ENCODE measurements at regions not wholly inside any gene's neighbourhood (a gene's known extent, or its start where the extent isn't known, plus 50 kb on each side); places are given as distances from the start of the nearest gene placed in this dataset.

DNA sequence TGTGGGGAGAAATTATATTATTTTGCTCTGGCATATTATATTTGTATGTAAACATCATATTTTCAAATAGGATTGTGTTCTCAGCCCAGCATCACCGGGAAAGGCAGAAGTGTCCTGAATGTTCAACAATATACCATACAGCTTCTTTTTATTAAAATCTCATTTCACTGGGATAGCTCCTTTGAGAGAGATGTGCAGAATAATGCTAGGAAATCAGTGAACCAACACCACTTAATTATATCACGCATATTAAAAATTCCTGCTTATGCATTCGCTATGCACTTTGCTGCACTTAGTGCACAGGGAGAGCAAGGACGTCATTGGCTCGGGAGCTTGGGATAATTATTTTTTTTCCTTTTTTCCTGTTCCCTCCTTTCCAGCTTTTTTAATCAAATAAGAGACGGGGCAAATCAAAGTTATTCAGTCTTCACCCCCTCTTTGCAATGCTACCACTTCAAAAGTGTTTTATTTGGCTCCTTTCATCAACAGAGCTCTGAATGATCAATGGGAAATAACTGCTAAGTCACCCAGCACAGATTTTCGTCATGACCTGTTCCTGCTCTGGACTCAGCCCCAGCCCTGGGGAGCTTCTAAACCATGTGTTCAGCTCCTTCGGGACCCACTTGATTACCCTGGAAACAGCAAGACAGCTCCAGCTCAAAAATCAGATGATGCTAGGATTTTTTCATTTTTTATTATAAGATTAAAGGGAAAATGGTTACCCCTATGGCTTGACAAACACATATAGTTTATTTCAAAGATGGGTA is 165.5 kb upstream of the DUSP10 start:
- no peak for DNase-seq

DNA sequence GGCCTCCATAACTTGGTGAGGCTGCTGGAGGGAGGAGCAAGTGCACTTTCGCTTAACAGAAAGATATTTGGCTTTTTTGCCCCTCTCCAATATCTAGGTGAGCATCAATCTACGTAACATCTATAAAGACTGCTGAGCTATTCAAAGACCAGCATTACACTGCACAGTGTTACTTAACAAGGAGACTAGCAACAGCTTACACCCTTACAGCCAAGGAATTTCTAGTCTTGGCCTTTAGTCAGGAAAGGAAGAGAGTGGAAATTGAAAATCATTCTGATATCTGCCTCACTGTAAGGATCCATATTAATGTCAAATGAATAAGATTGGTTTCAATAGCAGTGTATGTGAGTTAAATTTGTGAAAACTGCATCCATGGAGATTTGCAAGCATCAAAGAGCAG is 163.9 kb upstream of the DUSP10 start:
- no peak for DNase-seq

DNA sequence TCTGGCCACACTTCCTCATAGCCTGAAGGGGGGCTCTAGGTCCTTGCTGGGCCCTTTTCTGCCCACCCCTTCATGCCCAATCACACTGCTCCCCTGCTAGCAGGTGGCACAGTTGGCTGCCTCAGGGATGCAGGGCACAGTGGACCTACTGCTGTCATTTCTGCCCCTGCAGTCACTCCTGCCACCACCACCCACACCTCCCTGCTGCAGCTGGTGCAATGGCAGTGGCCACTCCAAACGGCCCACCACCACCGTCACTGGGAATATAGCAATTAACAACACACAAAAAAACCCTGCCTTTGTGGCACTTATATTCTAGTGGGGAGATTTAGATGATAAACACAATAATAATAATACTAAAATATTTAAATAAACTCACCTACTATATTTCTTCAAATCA is 162.4 kb upstream of the DUSP10 start:
- no peak for DNase-seq

DNA sequence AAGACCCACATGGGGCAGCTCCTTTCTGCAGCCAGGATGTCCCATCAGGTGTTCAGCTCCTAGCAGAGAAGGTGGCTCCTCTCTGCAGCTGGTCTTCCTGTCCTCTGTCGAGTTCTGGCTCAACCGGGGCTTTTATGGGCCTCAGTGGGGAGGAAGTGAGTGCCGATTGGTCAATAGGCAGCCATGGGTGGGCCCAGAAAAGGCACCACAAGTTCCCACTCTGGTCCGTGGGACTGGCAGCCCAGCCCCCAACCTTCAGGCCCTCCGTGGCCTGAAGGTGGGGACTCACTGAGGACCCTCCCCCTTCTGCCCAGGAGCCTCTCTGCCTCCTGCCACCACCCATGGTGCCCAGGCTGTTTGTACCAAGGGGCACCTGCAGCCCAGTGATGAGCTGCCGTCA is 161.7 kb upstream of the DUSP10 start:
- no peak for DNase-seq

DNA sequence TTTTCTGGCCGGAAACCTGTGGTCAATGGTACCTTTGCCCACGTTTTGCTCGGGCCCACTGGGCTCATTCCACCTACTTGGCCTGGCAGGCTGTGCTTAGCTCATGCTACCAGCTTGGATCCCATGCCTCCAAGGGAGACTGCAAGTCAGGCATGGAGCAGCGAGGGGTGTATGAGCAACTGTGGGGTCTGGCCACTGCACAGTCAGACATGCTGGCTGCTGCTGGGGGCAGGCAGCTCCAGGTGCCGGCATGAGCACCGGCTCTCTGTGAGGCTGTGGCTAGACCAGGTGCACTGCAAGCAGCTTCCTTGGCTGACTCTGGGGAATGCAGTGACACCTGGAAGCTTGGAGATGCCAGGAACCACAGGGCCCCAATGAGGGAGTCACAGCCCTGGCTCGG is 161.1 kb upstream of the DUSP10 start:
- DNase-seq, result no peak

DNA sequence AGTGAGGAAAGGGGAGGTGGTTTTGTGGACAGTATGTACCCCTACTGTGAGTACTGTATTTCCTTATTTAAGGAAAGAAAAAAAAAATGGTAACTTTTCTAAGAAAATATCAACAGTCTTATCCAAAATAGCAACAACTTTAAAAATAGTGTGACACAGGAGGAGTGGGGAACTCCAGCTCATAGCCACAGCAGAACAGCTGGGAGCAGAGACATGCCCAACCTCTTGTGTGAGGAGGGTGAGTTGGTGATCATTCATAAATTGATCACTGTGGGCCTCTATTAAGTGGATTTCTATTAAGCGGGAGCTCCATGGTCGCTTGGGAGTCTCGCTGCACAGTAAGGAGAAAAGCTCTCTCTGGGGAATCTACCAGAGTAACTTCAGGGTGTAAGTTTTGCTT is 158.8 kb upstream of the DUSP10 start:
- DNase-seq, result no peak

DNA sequence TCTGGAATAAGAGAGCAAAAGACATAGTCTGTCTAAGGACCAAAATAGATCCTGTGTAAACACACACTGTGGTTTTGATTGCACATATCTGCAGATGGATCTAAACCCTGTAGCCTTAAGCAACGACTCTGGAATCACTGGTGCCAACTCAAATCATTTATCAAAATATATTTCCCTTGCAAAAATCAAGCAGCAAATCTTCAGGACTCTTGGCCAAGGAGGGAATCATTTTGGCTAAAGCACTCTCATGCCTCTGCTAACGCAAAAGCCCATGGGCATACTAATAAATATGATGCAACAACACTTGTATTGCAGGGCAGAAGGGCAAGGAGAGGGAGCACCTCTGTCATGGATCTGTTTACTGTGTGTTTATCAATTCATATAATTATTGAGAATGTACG is 155.4 kb upstream of the DUSP10 start:
- no peak for DNase-seq

DNA sequence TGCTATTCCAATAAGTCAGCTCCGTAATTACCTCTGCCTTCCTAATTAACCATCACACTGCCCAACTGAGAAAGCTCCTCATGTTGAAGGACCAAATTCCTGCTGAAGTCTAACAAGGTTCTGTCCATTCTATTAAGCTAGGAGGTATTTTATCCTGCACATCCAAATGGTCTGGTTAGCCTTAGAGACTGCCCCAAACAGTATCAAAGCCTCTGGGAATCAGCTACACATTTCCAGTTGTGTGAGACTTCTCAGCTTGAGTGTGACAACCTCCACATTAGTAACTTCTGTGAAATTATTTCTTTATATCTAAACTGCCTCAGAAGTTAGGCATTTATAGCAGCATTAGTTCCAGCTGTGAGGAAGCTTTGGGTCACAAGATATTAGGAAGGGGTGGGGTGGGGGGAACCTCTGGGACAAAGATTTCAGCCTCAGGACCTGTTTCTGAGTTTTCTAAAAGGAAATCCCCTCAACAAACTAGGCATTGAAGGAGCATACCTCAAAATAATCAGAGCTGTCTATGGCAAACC is 150.5 kb upstream of the DUSP10 start:
- no peak for DNase-seq

DNA sequence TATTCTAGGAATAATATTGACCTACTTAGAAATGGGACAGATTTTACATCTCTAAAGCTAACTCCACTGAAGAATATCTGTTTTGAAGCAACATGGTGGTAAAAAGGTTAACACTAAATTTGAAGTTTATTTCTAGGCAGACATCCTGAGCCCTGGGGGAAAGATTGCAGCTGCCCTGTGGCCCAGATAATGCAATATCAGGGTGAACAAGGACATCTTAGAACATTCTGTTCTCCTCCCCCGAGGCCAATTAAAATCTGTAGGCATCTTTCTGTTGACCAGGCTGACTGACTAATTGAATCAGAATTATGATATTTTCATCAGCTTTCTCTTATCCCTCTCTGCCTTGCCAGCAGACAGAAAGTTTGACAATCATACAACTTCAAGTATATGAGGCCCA is 149.8 kb upstream of the DUSP10 start:
- no peak for DNase-seq

DNA sequence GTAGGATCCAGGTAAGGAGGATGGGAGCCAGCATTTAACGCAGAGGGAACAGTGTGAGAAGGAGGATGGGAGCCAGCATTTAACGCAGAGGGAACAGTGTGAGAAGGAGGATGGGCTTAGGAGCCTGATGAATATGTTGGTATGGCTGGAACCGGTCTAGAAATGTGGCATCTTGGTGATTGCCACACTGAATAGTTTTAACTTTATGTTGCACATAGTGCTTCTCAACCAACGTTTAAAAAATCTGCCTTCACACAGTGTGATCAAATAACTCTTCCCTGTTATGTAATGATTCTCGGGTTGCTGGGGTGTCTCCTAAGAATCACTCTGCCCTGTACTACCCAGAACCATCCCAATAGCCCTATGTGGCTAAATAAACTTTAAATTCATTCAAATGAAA is 146.9 kb upstream of the DUSP10 start:
- no peak for DNase-seq

DNA sequence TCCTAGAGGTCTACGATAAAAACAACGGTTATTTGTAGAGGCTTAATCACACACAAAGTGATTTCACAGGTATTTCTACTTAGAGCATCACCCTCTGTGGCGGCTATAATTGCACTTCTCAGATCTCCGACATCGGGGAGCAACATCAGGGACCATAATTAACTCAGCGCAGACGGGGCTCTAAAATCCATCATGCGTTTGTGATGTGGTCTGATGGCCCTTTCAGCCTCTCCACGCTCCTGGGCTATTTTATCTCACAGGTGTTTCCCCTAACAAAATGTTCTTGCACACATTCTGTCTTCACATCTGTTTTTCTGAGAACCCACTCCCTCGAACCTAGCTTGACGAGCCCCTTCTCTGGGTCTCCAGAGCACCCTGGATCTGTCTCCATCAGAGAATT is 146.3 kb upstream of the DUSP10 start:
- no peak for DNase-seq

DNA sequence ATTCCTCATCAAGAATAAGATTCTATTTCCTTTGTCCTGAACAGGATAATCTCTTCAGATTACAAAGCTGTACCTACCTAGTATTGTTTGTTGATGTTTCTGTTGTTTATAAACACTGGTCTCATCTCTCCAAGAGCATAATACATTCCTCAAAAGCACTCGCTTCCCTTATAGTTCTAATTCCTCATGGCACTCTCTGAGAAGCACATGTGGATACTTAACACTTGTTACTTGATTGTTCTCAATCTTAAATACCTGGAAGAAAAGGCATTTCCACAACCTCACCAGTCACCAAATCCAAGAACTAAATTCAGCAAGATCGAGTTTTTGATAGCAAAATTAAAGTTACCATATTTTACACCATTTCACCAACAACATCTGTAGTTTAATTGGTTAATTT is 145.9 kb upstream of the DUSP10 start:
- DNase-seq, result no peak

DNA sequence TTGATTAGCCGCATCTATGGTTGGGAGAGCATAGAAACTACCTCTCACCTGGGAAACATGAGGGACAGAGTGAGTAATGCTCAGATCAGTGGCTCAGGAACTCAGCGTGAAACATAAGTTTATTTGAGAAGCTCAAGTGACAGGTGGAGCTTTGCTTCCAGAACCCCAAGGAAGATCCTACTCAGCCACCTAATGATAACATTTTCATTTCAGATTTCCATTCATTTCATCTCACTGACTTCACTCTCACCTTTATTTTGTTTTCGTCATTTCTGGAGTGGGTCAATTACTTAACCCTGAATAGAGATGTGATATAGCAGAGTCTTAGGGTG is 145.5 kb upstream of the DUSP10 start:
- no peak for DNase-seq

DNA sequence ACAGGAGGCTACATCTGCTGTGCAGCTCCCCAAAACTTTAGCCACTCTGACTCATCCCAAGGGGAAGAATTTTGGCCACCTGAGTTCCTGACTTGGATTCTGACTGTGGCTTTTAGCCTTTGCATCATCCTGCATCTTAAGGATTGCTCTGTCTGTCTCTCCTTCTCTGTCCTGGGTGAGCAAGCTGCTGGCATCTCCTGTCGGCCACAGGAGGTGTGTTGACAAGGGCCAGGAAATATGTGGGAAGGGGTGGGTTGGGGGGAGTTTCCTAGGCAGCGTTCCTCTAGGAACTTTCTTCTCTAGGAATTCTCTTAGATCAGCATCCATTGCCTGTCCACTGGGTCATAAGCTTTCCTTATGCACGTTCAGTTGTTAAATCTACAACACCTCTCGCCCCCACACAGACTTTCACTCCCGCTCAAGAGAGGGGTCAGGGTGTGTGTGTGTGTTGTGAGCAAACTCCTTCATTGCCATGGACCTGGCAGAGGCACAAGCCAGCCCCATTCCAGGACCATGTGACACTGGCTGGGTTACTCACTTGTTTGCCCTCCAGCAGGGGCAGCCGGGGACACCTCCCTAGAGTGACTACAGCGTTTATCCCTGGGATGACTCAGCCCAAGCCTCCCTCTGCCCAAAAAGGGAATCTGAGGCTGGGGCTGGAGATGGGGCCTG is 145.0 kb upstream of the DUSP10 start:
- peak; percentile 3 for DNase-seq

DNA sequence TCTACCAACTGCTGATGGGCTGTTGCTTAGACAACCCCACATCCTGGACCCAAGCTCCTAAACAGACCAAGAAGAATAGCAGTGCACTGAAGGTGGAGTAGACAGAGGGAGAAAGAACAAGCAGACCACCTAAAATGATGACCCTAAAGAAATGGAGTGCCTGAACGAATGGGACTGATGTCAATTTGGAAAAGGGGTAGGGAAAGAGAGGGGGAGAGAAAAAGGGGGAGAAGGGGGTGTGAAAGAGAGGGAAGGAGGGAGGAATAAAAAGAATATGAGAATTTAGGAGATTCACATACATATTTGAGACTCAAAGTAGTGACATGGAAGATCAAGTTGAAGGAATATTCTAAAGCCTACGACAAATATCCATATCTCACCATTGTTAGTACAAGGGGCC is 144.4 kb upstream of the DUSP10 start:
- no peak for DNase-seq

DNA sequence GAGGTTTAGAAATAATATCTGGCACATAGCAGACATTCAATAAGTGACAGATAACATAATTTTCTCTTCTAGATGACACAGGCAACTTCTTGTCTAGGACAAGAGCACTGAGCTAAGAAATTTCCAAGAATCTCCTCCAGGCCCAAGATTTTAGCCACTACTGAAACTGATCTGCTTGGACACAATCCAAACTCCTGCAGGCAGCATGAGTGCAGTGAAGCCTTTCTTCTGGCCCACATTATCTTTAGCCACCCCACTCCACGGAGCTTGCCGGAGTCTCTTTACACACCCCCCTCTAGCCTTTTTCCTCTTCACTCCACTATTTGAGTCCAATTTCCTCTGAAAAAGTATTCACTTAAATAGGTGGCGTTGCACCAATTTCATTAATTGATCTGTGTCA is 142.9 kb upstream of the DUSP10 start:
- DNase-seq, result no peak

DNA sequence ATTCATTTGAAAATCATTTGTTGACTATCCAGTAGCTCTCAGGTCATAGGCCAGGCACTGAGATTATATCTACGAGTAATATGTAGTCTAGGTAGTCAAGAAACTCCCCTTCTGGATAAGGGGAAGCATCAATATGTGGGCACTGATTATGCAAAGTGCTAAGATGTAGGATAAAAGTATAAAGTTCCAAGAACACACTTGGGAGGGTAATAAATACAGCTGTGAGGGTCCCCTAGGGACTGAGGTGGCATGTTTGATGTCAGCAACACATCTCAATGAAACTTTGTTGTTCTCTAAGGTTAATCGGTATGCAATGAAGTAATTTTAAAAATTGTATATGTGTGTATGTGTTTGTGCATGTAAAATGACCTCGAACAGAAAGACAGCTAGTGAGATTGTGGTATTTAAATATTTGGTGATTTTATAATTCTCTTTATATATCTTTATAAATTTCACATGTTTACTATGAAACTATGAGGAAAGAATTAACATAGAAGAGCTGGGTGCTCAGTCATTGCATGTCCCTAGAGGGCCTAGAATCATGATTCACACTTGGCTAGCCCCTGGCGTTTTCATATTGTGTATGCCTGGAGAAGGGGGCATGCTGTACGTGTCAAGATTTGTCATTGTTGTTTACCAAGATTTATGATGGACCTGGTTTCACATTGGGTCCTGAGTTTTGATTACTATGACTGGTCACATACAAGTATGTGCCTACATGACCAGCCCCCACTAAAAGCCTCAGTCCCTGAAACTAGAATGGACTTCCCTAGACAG is 140.1 kb upstream of the DUSP10 start:
- no peak for DNase-seq

DNA sequence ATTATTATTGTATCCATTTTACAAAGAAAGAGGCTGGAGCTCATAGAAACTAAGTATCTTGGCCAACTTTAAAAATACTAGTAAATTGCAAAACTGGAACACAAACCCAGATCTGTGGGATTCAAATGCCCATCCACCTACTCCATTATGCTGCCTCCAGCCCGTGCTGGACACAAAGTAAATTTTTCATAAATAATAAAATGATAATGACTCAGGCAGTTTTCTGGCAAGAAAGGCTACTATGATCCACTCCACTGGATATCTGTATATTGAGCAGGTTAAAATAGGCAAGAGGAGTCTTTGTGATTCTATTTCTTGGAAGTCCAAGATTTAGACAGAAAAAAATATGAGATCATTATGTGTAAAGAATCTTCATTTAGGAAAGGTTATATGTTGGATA is 138.3 kb upstream of the DUSP10 start:
- DNase-seq, result no peak

DNA sequence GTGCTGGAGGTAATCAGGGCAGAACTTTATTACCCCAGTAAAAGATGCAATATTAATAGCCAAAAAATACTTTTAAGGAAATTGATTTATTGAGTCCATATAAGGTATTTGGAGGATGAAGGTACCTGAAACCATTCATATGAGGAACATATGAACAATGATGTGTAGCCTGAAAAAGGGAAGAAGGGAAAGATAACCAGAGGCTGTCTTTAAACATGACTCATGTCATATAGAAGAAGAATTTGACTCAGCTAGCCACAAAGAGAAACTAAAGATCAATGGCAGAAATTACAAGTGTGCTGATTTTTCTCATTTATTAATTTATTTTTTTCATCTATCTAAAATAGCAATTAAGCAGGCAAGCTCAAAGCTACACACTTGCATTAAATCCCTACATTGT is 136.2 kb upstream of the DUSP10 start:
- DNase-seq, result no peak

DNA sequence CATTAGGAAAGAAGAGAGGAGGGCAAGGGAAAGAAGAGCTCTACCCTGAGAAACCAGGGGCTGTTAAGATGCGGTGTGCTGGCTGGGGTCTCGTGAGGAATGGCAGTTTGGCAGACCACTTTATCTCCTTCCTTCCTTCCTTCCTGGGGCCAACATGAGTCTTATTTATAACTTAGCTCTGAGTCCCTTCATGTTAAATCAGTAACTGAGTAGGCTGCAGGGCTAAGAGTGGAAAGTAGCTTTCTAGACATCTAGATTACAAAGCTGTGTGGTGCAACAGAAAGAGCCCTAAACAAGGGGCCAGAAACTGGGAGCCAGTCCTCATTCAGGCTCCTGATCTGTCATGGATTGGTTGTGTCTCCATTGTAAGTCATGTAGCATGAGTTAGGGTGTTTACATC is 135.4 kb upstream of the DUSP10 start:
- DNase-seq, result no peak

DNA sequence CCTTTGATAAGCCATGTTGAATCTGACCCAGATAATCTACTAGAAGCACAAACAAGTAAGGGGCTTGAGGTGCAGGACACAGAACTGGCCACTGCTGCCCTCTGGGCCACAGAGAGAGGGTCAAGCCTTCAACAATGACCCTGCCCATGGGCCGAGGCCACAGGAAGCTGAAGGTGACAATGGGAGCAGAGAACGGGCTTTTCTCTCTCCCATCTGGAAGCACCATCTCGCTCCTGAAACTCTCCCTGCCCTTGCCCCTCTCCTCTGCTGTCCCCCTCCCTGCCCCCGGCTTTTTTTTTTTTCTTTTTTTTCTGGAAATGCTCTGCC is 133.1 kb upstream of the DUSP10 start:
- no peak for DNase-seq

DNA sequence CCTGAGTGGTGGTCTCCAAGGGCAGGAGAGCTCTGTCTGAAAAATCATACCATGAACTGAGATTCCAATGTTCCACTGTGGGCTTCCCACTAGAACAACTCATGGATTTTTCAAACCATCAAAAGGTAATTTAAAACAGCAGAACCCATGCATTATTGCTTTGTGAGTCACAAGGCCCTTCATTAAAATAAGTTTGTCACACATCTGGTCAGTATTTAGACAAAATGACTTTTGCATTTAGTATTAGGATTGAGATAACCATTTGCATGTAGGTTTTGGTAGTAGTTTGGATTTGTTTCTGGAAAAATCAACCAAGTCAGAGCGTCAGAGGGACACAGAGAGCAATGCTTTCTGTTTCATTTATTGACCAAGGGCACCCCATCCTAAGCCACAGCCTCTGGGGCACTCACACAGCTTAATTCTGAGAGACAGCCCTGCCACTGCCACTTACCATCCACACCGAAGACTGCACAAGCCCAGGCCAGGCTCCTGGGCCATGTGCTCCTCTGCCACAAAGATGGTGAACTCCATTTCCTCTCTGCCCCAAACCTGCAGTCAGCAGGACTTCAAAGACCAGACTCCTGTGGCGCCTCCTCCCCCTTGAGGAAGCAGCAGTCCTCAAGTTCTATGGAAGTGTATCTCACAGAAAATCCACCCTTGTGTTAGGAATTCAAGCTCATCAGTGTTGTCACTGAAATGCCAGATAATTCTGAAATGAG is 132.6 kb upstream of the DUSP10 start:
- DNase-seq, result no peak

DNA sequence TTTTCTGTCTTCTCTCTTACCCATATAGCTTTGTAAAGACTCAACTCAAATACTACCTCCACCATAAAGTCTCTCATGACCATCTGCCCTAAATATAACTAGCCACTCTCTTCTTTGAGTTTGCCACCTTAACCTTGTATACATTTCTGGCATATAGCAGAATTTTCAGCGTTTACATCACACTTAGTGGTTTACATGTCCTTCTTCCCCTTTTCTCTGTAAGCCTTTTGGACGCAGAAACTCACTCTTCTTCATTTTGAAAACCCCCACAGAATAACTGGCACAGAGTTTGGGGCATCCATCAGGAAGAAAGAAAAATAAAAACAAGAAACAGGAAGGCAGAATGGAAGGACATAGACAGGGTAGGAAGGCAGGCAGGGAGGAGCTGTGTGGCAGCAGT is 131.8 kb upstream of the DUSP10 start:
- DNase-seq, result no peak
